NCI-H146 treated with DMSO at 0.1 percent for 48 hours (cell line): ENCODE measurements at regions not wholly inside any gene's neighbourhood (a gene's known extent, or its start where the extent isn't known, plus 50 kb on each side); places are given as distances from the start of the nearest gene placed in this dataset.

ENCODE experiments used
- DNase-seq: peaks from one replicate; lab custom pipeline; 2025; ENCODE audit not compliant: unreplicated experiment; lab: John Stamatoyannopoulos, UW

- DNase-seq, result no peak
These were observed 95.8 kb upstream of the CACNA2D3 start for GRCh38 chr3:54026543-54026942.

- no peak for DNase-seq
These were observed 101.3 kb upstream of the CACNA2D3 start for GRCh38 chr3:54021071-54021470.

GRCh38 chr3:54020436-54020835, 101.9 kb upstream of the CACNA2D3 start:
- DNase-seq, result no peak

GRCh38 chr3:54014067-54014466, 108.3 kb upstream of the CACNA2D3 start:
- DNase-seq, result no peak

GRCh38 chr3:54008744-54009143, 113.6 kb upstream of the CACNA2D3 start:
- no peak for DNase-seq

GRCh38 chr3:54008099-54008498, 114.3 kb upstream of the CACNA2D3 start:
- DNase-seq, result no peak

- DNase-seq, result no peak
These were observed 112.7 kb upstream of the SELENOK start for GRCh38 chr3:54004335-54004734.

- DNase-seq, result no peak
These were observed 111.5 kb upstream of the SELENOK start for GRCh38 chr3:54003136-54003535.

GRCh38 chr3:53999725-54000124, 108.1 kb upstream of the SELENOK start:
- DNase-seq, result no peak

- DNase-seq, result no peak
These were observed 107.3 kb upstream of the SELENOK start for GRCh38 chr3:53998980-53999379.

- no peak for DNase-seq
These were observed 105.8 kb upstream of the SELENOK start for GRCh38 chr3:53997476-53997875.

GRCh38 chr3:53996141-53996874, 104.6 kb upstream of the SELENOK start:
- DNase-seq, result no peak

GRCh38 chr3:53994986-53995603, 103.4 kb upstream of the SELENOK start:
- DNase-seq, result no peak

- no peak for DNase-seq
These were observed 99.6 kb upstream of the SELENOK start for GRCh38 chr3:53991240-53991639.

- no peak for DNase-seq
These were observed 98.3 kb upstream of the SELENOK start for GRCh38 chr3:53989946-53990345.

GRCh38 chr3:53989451-53989850, 97.8 kb upstream of the SELENOK start:
- no peak for DNase-seq

- no peak for DNase-seq
These were observed 86.7 kb upstream of the SELENOK start for GRCh38 chr3:53978386-53978785.

GRCh38 chr3:53975382-53975781, 83.7 kb upstream of the SELENOK start:
- DNase-seq, result no peak

- no peak for DNase-seq
These were observed 82.7 kb upstream of the SELENOK start for GRCh38 chr3:53974324-53974723.

- DNase-seq, result no peak
These were observed 82.2 kb upstream of the SELENOK start for GRCh38 chr3:53973905-53974304.

GRCh38 chr3:53970661-53971060, 79.0 kb upstream of the SELENOK start:
- no peak for DNase-seq

GRCh38 chr3:53969086-53969485, 77.4 kb upstream of the SELENOK start:
- no peak for DNase-seq

GRCh38 chr3:53965291-53965690, 73.6 kb upstream of the SELENOK start:
- DNase-seq, result no peak
